ENCODE measurements at regions not wholly inside any gene's neighbourhood (a gene's known extent, or its start where the extent isn't known, plus 50 kb on each side); places are given as distances from the start of the nearest gene placed in this dataset.

DNA sequence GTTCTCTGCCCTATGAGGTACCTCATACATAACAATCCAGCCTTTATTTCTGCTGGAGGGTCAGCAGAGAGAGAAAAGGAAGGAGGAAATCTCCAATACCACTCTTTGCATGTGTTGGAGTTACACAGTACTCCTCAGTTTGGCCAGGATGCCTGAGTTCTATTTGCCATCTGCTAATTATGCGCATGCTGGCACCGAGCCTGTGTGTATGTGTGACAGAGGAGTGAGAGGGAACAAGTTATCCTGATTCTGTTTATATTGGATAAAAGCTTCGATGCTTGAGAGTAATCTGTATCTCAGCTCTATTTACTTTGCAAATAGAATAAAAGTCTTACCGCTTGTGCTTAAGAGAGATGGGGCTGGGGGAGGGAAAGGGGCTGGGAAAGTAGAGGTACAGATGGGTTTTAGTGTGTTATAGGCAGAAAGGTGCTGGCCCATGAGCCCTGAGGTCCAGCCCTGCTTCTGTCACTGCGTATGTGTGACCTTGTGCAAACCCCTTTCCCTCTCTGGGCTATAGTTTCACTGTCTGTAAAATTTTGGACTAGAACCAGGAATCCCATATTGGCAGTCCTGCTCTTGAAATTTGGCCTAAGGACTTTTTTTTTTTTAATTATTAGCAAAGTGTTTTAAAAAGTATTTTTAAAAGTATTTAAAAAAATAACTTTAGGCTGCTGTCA is 54.5 kb upstream of the PLXNA2 start:
- no peaks in the 10 kb centered on the region for H3K9me3 ChIP-seq (ENCODE audit: low read length)
- no peaks in the 10 kb centered on the region for H3K36me3 ChIP-seq (ENCODE audit: insufficient read depth, low read length)
- H3K4me3 ChIP-seq (ENCODE audit: low read length) = no peak overlapping the region
- no peaks in the 10 kb centered on the region for H3K4me1 ChIP-seq (ENCODE audit: insufficient read depth, low read length)
- no peaks in the 10 kb centered on the region for H3K27me3 ChIP-seq (ENCODE audit: insufficient read depth, low read length)
- no peak overlapping the region for H2AFZ ChIP-seq (ENCODE audit: low read depth, low read length)

- Histone ChIP-seq H3K9me3 (ENCODE audit: low read length) (no peaks in the 10 kb centered on the region), H3K27me3 (ENCODE audit: insufficient read depth, low read length) (no peaks in the 10 kb centered on the region)
Observed at GRCh38 chr1:208300084-208300770, 56.0 kb upstream of the PLXNA2 start.

GRCh38 chr1:208302699-208303238 is 58.6 kb upstream of the PLXNA2 start:
- Histone ChIP-seq H2AFZ (ENCODE audit: low read depth, low read length) (no peak overlapping the region), H3K36me3 (ENCODE audit: insufficient read depth, low read length) (no peaks in the 10 kb centered on the region), H3K9me3 (ENCODE audit: low read length) (no peaks in the 10 kb centered on the region), H3K4me1 (ENCODE audit: insufficient read depth, low read length) (no peaks in the 10 kb centered on the region), H3K4me3 (ENCODE audit: low read length) (no peak overlapping the region), H3K27me3 (ENCODE audit: insufficient read depth, low read length) (no peaks in the 10 kb centered on the region)

More at GRCh38 chr1:208300084-208300770, 56.0 kb upstream of the PLXNA2 start:
- H3K36me3 ChIP-seq (ENCODE audit: insufficient read depth, low read length) = no peaks in the 10 kb centered on the region
- no peak overlapping the region for H3K4me3 ChIP-seq (ENCODE audit: low read length)
- H2AFZ ChIP-seq (ENCODE audit: low read depth, low read length) = no peak overlapping the region
- H3K4me1 ChIP-seq (ENCODE audit: insufficient read depth, low read length) = no peaks in the 10 kb centered on the region

- H3K36me3 ChIP-seq (ENCODE audit: insufficient read depth, low read length) = no peaks in the 10 kb centered on the region
Observed at GRCh38 chr1:208303743-208304712, 59.8 kb upstream of the PLXNA2 start.

DNA sequence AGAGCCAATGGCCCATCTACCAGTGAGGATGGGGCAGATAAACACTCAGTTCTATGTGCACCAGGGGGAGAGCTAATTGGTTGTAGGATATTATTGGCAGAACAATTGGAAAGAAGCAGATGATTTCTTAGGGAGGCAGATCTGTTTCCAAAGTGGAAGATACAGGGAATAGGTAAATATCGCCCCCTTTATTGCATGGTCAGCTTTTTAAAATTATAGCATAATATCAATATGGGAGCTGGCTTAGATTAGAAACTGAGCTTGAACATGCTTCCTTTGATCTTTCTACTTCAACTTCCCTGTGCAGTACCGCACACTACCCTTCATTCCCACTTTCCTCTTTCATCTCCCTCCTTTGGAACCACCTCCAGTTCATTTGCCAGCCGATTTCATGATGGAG is 64.0 kb upstream of the PLXNA2 start:
- Histone ChIP-seq H3K4me1 (ENCODE audit: insufficient read depth, low read length) (no peaks in the 10 kb centered on the region), H3K9me3 (ENCODE audit: low read length) (no peaks in the 10 kb centered on the region), H3K36me3 (ENCODE audit: insufficient read depth, low read length) (no peaks in the 10 kb centered on the region), H3K27me3 (ENCODE audit: insufficient read depth, low read length) (no peaks in the 10 kb centered on the region), H3K4me3 (ENCODE audit: low read length) (no peak overlapping the region), H2AFZ (ENCODE audit: low read depth, low read length) (no peak overlapping the region)

More at GRCh38 chr1:208303743-208304712, 59.8 kb upstream of the PLXNA2 start:
- Histone ChIP-seq H3K9me3 (ENCODE audit: low read length) (no peaks in the 10 kb centered on the region), H2AFZ (ENCODE audit: low read depth, low read length) (no peak overlapping the region), H3K4me1 (ENCODE audit: insufficient read depth, low read length) (no peaks in the 10 kb centered on the region), H3K27me3 (ENCODE audit: insufficient read depth, low read length) (no peaks in the 10 kb centered on the region), H3K4me3 (ENCODE audit: low read length) (no peak overlapping the region)

GRCh38 chr1:208309771-208310170 is 65.6 kb upstream of the PLXNA2 start:
- H3K27me3 ChIP-seq (ENCODE audit: insufficient read depth, low read length) = no peaks in the 10 kb centered on the region
- H3K9me3 ChIP-seq (ENCODE audit: low read length) = no peaks in the 10 kb centered on the region
- no peak overlapping the region for H2AFZ ChIP-seq (ENCODE audit: low read depth, low read length)
- H3K4me1 ChIP-seq (ENCODE audit: insufficient read depth, low read length) = no peaks in the 10 kb centered on the region
- no peak overlapping the region for H3K4me3 ChIP-seq (ENCODE audit: low read length)
- no peaks in the 10 kb centered on the region for H3K36me3 ChIP-seq (ENCODE audit: insufficient read depth, low read length)

- H2AFZ ChIP-seq (ENCODE audit: low read depth, low read length) = no peak overlapping the region
- H3K36me3 ChIP-seq (ENCODE audit: insufficient read depth, low read length) = no peaks in the 10 kb centered on the region
- H3K4me3 ChIP-seq (ENCODE audit: low read length) = no peak overlapping the region
- no peaks in the 10 kb centered on the region for H3K9me3 ChIP-seq (ENCODE audit: low read length)
- H3K4me1 ChIP-seq (ENCODE audit: insufficient read depth, low read length) = no peaks in the 10 kb centered on the region
- no peaks in the 10 kb centered on the region for H3K27me3 ChIP-seq (ENCODE audit: insufficient read depth, low read length)
Observed at GRCh38 chr1:208312706-208313105, 68.5 kb upstream of the PLXNA2 start.

GRCh38 chr1:208314431-208314830 is 70.2 kb upstream of the PLXNA2 start:
- H3K36me3 ChIP-seq (ENCODE audit: insufficient read depth, low read length) = no peaks in the 10 kb centered on the region
- H3K9me3 ChIP-seq (ENCODE audit: low read length) = no peaks in the 10 kb centered on the region
- no peak overlapping the region for H3K4me3 ChIP-seq (ENCODE audit: low read length)
- H3K4me1 ChIP-seq (ENCODE audit: insufficient read depth, low read length) = no peaks in the 10 kb centered on the region
- H2AFZ ChIP-seq (ENCODE audit: low read depth, low read length) = no peak overlapping the region
- no peaks in the 10 kb centered on the region for H3K27me3 ChIP-seq (ENCODE audit: insufficient read depth, low read length)

GRCh38 chr1:208318150-208318734 is 74.1 kb upstream of the PLXNA2 start:
- no peak overlapping the region for H3K4me3 ChIP-seq (ENCODE audit: low read length)

GRCh38 chr1:208324005-208324404 is 79.8 kb upstream of the PLXNA2 start:
- no peaks in the 10 kb centered on the region for H3K9me3 ChIP-seq (ENCODE audit: low read length)
- peaks cover 8% of the 10 kb centered on the region for H3K27me3 ChIP-seq (ENCODE audit: insufficient read depth, low read length)
- no peak overlapping the region for H3K4me3 ChIP-seq (ENCODE audit: low read length)
- no peaks in the 10 kb centered on the region for H3K4me1 ChIP-seq (ENCODE audit: insufficient read depth, low read length)
- no peak overlapping the region for H2AFZ ChIP-seq (ENCODE audit: low read depth, low read length)
- no peaks in the 10 kb centered on the region for H3K36me3 ChIP-seq (ENCODE audit: insufficient read depth, low read length)

More at GRCh38 chr1:208318150-208318734, 74.1 kb upstream of the PLXNA2 start:
- no peaks in the 10 kb centered on the region for H3K27me3 ChIP-seq (ENCODE audit: insufficient read depth, low read length)
- no peaks in the 10 kb centered on the region for H3K36me3 ChIP-seq (ENCODE audit: insufficient read depth, low read length)
- H2AFZ ChIP-seq (ENCODE audit: low read depth, low read length) = no peak overlapping the region
- no peaks in the 10 kb centered on the region for H3K4me1 ChIP-seq (ENCODE audit: insufficient read depth, low read length)
- H3K9me3 ChIP-seq (ENCODE audit: low read length) = no peaks in the 10 kb centered on the region

GRCh38 chr1:208326033-208326432 is 81.8 kb upstream of the PLXNA2 start:
- H3K4me3 ChIP-seq (ENCODE audit: low read length) = no peak overlapping the region
- no peak overlapping the region for H2AFZ ChIP-seq (ENCODE audit: low read depth, low read length)
- H3K9me3 ChIP-seq (ENCODE audit: low read length) = no peaks in the 10 kb centered on the region
- no peaks in the 10 kb centered on the region for H3K4me1 ChIP-seq (ENCODE audit: insufficient read depth, low read length)
- H3K27me3 ChIP-seq (ENCODE audit: insufficient read depth, low read length) = peaks cover 8% of the 10 kb centered on the region
- no peaks in the 10 kb centered on the region for H3K36me3 ChIP-seq (ENCODE audit: insufficient read depth, low read length)

GRCh38 chr1:208329300-208329699 is 85.1 kb upstream of the PLXNA2 start:
- no peaks in the 10 kb centered on the region for H3K36me3 ChIP-seq (ENCODE audit: insufficient read depth, low read length)
- H3K27me3 ChIP-seq (ENCODE audit: insufficient read depth, low read length) = peaks cover 8% of the 10 kb centered on the region
- H3K9me3 ChIP-seq (ENCODE audit: low read length) = no peaks in the 10 kb centered on the region
- H3K4me1 ChIP-seq (ENCODE audit: insufficient read depth, low read length) = no peaks in the 10 kb centered on the region
- no peak overlapping the region for H3K4me3 ChIP-seq (ENCODE audit: low read length)
- H2AFZ ChIP-seq (ENCODE audit: low read depth, low read length) = no peak overlapping the region
